ENCODE measurements at regions not wholly inside any gene's neighbourhood (a gene's known extent, or its start where the extent isn't known, plus 50 kb on each side); places are given as distances from the start of the nearest gene placed in this dataset.

DNA sequence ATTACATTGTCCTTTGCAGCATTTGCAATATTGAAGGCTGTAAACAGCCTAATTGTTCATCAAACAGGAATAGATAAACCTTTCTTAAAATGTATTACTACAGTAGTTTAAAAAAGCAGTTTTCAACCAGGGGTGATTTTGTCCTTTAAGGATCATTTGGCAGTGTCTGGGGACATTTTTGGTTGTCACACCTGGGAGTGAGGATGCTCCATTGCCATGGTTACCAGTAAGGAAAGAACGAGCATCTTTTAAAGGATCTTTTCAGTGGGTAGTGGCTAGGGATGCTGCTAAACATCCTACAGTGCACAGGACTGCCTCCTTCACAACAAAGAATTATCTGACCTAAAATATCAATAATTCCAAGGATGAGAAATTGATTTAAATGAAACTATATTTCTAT is 596.3 kb downstream of the HINT1 start:
- ChIA-PET CTCF (no interaction called here), SMC1A (ENCODE audit: uncharacterized antibody, unreplicated experiment) (no interaction called here), POLR2A (no interaction called here), RAD21 (ENCODE audit: unreplicated experiment) (no interaction called here)
- FAIRE-seq, result no peak
- Histone ChIP-seq H4K20me1 (ENCODE audit: control insufficient read depth, insufficient read depth) (no peaks in the 10 kb centered on the region), H3K79me2 (ENCODE audit: control insufficient read depth, insufficient read depth, low read length) (no peaks in the 10 kb centered on the region), H3K9me3 (replicated peaks; ENCODE audit: control insufficient read depth, insufficient read depth, low read length) (no peaks in the 10 kb centered on the region), H3K4me2 (ENCODE audit: control insufficient read depth, insufficient read depth) (no peak overlapping the region), H3K4me3 (no peak overlapping the region), H2AFZ (ENCODE audit: control insufficient read depth, low read depth, low read length) (no peak overlapping the region), H3K4me1 (ENCODE audit: control insufficient read depth, insufficient read depth, low read length) (no peaks in the 10 kb centered on the region), H3K36me3 (ENCODE audit: control insufficient read depth in 2 of 2, insufficient read depth in 2 of 2, low read length in 1 of 2) (no peaks in the 10 kb centered on the region), H3K27ac (ENCODE audit: control insufficient read depth, insufficient read depth) (no peak overlapping the region), H3K9ac (ENCODE audit: control insufficient read depth, insufficient read depth, low read length) (no peak overlapping the region), H3K27me3 (replicated peaks in 1 of 2; ENCODE audit: control insufficient read depth in 2 of 2, insufficient read depth in 2 of 2, low read length in 1 of 2) (no peaks in the 10 kb centered on the region)
- in situ Hi-C loops (cut with MboI) (no loop called here), intact Hi-C loops (cut with micrococcal nuclease; ENCODE audit: unreplicated experiment) (no loop called here)
- no TSS peak for BruUV-seq (replicated peaks)
- no peak for TF ChIP-seq ESRRA (IDR thresholded peaks at IDR 0.05; ENCODE audit: low read length)
- TF ChIP-seq, protein P1, sequence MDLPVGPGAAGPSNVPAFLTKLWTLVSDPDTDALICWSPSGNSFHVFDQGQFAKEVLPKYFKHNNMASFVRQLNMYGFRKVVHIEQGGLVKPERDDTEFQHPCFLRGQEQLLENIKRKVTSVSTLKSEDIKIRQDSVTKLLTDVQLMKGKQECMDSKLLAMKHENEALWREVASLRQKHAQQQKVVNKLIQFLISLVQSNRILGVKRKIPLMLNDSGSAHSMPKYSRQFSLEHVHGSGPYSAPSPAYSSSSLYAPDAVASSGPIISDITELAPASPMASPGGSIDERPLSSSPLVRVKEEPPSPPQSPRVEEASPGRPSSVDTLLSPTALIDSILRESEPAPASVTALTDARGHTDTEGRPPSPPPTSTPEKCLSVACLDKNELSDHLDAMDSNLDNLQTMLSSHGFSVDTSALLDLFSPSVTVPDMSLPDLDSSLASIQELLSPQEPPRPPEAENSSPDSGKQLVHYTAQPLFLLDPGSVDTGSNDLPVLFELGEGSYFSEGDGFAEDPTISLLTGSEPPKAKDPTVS (IDR thresholded peaks at IDR 0.05; ENCODE audit: low read depth, low read length), result no peak
- no peak for ATAC-seq
- 0% methylated on average over 1 of the region's 1 CpG for WGBS (ENCODE audit: insufficient coverage, insufficient replicate concordance, low lambda C conversion rate, missing lambda C conversion rate)
- DNase-seq (ENCODE audit: low read depth, low spot score), result no peak

DNA sequence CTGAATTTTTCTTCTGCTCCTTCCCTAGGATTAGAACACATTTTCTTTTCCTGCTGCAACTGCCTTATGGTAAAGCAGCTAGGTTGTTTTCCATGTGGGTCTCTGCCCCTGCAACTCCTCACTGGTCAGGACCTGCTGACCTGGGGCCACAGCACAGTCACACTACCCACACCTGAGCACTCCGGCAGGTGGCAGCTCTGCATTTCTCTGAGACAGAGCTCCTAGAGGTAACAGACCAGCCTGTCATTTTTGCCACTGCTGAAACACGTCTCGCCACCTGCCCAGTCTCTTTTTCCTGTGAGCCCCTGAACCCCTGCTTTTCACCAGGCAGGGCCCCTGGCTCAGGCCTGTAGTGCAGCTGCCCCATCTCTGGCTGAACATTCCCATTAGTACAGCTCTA is 609.6 kb downstream of the HINT1 start:
- no TSS peak for BruUV-seq (replicated peaks)
- no peaks in the 10 kb centered on the region for H3K4me1 ChIP-seq (ENCODE audit: control insufficient read depth, insufficient read depth, low read length)
- no peak overlapping the region for H2AFZ ChIP-seq (ENCODE audit: control insufficient read depth, low read depth, low read length)
- no peaks in the 10 kb centered on the region for H3K9me3 ChIP-seq (replicated peaks; ENCODE audit: control insufficient read depth, insufficient read depth, low read length)
- intact Hi-C loops (cut with micrococcal nuclease; ENCODE audit: unreplicated experiment) (no loop called here), in situ Hi-C loops (cut with MboI) (no loop called here)
- ATAC-seq (peak; percentile 51; the same call in 2 of the 3 replicates), DNase-seq (ENCODE audit: low read depth, low spot score) (no peak), FAIRE-seq (no peak)
- no peak overlapping the region for H3K4me3 ChIP-seq
- no peak overlapping the region for H3K9ac ChIP-seq (ENCODE audit: control insufficient read depth, insufficient read depth, low read length)
- no peaks in the 10 kb centered on the region for H3K27me3 ChIP-seq (replicated peaks in 1 of 2; ENCODE audit: control insufficient read depth in 2 of 2, insufficient read depth in 2 of 2, low read length in 1 of 2)
- ChIA-PET SMC1A (ENCODE audit: uncharacterized antibody, unreplicated experiment) (no interaction called here), RAD21 (ENCODE audit: unreplicated experiment) (no interaction called here), POLR2A (no interaction called here), CTCF (interaction anchor here (0.6 to 1.0 kb wide), 2 partner anchors 553 to 1973 kb away, joined by 3 read pairs; no protein-coding TSS in a partner anchor)
- H3K27ac ChIP-seq (ENCODE audit: control insufficient read depth, insufficient read depth), result no peak overlapping the region
- 47% methylated on average over 3 of the region's 3 CpGs for WGBS (ENCODE audit: insufficient coverage, insufficient replicate concordance, low lambda C conversion rate, missing lambda C conversion rate)
- no peaks in the 10 kb centered on the region for H3K79me2 ChIP-seq (ENCODE audit: control insufficient read depth, insufficient read depth, low read length)
- H3K4me2 ChIP-seq (ENCODE audit: control insufficient read depth, insufficient read depth), result no peak overlapping the region
- H3K36me3 ChIP-seq (ENCODE audit: control insufficient read depth in 2 of 2, insufficient read depth in 2 of 2, low read length in 1 of 2), result no peaks in the 10 kb centered on the region
- no peaks in the 10 kb centered on the region for H4K20me1 ChIP-seq (ENCODE audit: control insufficient read depth, insufficient read depth)
- TF ChIP-seq, protein P2, sequence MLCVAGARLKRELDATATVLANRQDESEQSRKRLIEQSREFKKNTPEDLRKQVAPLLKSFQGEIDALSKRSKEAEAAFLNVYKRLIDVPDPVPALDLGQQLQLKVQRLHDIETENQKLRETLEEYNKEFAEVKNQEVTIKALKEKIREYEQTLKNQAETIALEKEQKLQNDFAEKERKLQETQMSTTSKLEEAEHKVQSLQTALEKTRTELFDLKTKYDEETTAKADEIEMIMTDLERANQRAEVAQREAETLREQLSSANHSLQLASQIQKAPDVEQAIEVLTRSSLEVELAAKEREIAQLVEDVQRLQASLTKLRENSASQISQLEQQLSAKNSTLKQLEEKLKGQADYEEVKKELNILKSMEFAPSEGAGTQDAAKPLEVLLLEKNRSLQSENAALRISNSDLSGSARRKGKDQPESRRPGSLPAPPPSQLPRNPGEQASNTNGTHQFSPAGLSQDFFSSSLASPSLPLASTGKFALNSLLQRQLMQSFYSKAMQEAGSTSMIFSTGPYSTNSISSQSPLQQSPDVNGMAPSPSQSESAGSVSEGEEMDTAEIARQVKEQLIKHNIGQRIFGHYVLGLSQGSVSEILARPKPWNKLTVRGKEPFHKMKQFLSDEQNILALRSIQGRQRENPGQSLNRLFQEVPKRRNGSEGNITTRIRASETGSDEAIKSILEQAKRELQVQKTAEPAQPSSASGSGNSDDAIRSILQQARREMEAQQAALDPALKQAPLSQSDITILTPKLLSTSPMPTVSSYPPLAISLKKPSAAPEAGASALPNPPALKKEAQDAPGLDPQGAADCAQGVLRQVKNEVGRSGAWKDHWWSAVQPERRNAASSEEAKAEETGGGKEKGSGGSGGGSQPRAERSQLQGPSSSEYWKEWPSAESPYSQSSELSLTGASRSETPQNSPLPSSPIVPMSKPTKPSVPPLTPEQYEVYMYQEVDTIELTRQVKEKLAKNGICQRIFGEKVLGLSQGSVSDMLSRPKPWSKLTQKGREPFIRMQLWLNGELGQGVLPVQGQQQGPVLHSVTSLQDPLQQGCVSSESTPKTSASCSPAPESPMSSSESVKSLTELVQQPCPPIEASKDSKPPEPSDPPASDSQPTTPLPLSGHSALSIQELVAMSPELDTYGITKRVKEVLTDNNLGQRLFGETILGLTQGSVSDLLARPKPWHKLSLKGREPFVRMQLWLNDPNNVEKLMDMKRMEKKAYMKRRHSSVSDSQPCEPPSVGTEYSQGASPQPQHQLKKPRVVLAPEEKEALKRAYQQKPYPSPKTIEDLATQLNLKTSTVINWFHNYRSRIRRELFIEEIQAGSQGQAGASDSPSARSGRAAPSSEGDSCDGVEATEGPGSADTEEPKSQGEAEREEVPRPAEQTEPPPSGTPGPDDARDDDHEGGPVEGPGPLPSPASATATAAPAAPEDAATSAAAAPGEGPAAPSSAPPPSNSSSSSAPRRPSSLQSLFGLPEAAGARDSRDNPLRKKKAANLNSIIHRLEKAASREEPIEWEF (IDR thresholded peaks at IDR 0.05; ENCODE audit: insufficient replicate concordance, low read depth, low read length), result no peak
- TF ChIP-seq POLR2AphosphoS2 (IDR thresholded peaks at IDR 0.05; ENCODE audit: low read depth, low read length) (no peak), NFIC (IDR thresholded peaks at IDR 0.05; ENCODE audit: low read depth, low read length) (no peak)
- TF ChIP-seq, protein P3, sequence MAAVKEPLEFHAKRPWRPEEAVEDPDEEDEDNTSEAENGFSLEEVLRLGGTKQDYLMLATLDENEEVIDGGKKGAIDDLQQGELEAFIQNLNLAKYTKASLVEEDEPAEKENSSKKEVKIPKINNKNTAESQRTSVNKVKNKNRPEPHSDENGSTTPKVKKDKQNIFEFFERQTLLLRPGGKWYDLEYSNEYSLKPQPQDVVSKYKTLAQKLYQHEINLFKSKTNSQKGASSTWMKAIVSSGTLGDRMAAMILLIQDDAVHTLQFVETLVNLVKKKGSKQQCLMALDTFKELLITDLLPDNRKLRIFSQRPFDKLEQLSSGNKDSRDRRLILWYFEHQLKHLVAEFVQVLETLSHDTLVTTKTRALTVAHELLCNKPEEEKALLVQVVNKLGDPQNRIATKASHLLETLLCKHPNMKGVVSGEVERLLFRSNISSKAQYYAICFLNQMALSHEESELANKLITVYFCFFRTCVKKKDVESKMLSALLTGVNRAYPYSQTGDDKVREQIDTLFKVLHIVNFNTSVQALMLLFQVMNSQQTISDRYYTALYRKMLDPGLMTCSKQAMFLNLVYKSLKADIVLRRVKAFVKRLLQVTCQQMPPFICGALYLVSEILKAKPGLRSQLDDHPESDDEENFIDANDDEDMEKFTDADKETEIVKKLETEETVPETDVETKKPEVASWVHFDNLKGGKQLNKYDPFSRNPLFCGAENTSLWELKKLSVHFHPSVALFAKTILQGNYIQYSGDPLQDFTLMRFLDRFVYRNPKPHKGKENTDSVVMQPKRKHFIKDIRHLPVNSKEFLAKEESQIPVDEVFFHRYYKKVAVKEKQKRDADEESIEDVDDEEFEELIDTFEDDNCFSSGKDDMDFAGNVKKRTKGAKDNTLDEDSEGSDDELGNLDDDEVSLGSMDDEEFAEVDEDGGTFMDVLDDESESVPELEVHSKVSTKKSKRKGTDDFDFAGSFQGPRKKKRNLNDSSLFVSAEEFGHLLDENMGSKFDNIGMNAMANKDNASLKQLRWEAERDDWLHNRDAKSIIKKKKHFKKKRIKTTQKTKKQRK (IDR thresholded peaks at IDR 0.05; ENCODE audit: low read depth, low read length), result no peak
